Activated B cell treated with CpG ODN at 0.5 μM for 24 hours (primary cell): ENCODE measurements at regions not wholly inside any gene's neighbourhood (a gene's known extent, or its start where the extent isn't known, plus 50 kb on each side); places are given as distances from the start of the nearest gene placed in this dataset.

ENCODE experiments used
- ATAC-seq: fragments of 200-7000 bp; cut with Tn5 transposase; one replicate; pipeline ENCODE4 v1.10.0; 2021; ENCODE audit warnings: low read depth, mild to moderate bottlenecking, moderate library complexity
- CTCF ChIA-PET: fragments of 350-600 bp; sonication (Branson Sonifier 250); formaldehyde crosslinking; loops from one replicate; lab custom pipeline; 2021; ENCODE audit warnings: antibody characterized with exemption; lab: Charles Lee
- POLR2A ChIA-PET: fragments of 350-600 bp; sonication (Branson Sonifier 250); formaldehyde crosslinking; loops from one replicate; lab custom pipeline; 2021; ENCODE audit warnings: antibody characterized with exemption; lab: Charles Lee
- DNase-seq: peaks from one replicate; pipeline ENCODE4 v3.0.0; 2022
- H3K27ac Mint-ChIP-seq: one replicate; pipeline ENCODE4 v1.8.0; 2020; ENCODE audit warnings: mixed read lengths
- H3K27me3 Mint-ChIP-seq: one replicate; pipeline ENCODE4 v1.8.0; 2021; ENCODE audit warnings: mixed read lengths
- H3K36me3 Mint-ChIP-seq: one replicate; pipeline ENCODE4 v1.8.0; 2021; ENCODE audit warnings: low read depth, mixed read lengths
- H3K4me1 Mint-ChIP-seq: one replicate; pipeline ENCODE4 v1.8.0; 2021; ENCODE audit warnings: mixed read lengths
- H3K4me3 Mint-ChIP-seq: one replicate; pipeline ENCODE4 v1.8.0; 2020; ENCODE audit warnings: mild to moderate bottlenecking, mixed read lengths
- H3K9me3 Mint-ChIP-seq: one replicate; pipeline ENCODE4 v1.8.0; 2020; ENCODE audit warnings: mixed read lengths
- CTCF ChIP-seq: fragments of 200-600 bp; IDR thresholded peaks from one replicate; pipeline ENCODE4 v1.8.0; 2022; ENCODE audit warnings: antibody characterized with exemption, mild to moderate bottlenecking
- intact Hi-C: fragments of 100-400 bp; cut with micrococcal nuclease; formaldehyde crosslinking; loops from one replicate; pipeline ENCODE4 v1.15.1; 2024

GRCh38 chr4:162409048-162409447 lies 245.2 kb upstream of the FSTL5 start:
- Mint-ChIP-seq H3K27me3 (no peaks in the 10 kb centered on the region), H3K4me3 (no peak overlapping the region), H3K4me1 (no peaks in the 10 kb centered on the region), H3K27ac (no peak overlapping the region), H3K36me3 (no peaks in the 10 kb centered on the region), H3K9me3 (peaks cover under 1% of the 10 kb centered on the region)
- ATAC-seq (no peak), DNase-seq (no peak)
- ChIA-PET POLR2A (no interaction called here), CTCF (no interaction called here)
- intact Hi-C loops = no loop called here
- no peak for TF ChIP-seq CTCF

DNA sequence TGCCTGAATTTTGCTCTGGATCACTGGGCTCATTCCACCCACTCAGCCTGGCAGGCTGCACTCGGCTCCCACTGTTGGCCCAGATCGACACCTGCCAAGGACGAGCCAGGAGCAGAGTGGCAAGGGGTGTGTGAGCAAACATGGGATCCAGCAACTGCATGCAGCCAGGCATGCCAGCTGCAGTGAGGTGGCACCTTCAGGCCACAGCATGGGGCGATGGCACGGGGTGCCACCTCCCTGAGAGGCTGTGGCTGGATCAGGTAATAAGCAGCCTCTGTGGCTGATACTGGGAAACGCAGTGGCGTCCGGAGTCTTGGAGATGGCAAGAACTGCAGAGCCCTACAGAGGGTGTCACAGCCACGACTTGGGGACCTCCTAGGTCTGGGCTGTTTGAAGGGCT lies 244.5 kb upstream of the FSTL5 start:
- ChIA-PET CTCF (no interaction called here), POLR2A (no interaction called here)
- H3K27me3 Mint-ChIP-seq = no peaks in the 10 kb centered on the region
- TF ChIP-seq CTCF = no peak
- no peak overlapping the region for H3K27ac Mint-ChIP-seq
- H3K4me1 Mint-ChIP-seq = no peaks in the 10 kb centered on the region
- DNase-seq = no peak
- peaks cover 2% of the 10 kb centered on the region for H3K9me3 Mint-ChIP-seq
- intact Hi-C loops = no loop called here
- no peaks in the 10 kb centered on the region for H3K36me3 Mint-ChIP-seq
- no peak overlapping the region for H3K4me3 Mint-ChIP-seq
- ATAC-seq = no peak

DNA sequence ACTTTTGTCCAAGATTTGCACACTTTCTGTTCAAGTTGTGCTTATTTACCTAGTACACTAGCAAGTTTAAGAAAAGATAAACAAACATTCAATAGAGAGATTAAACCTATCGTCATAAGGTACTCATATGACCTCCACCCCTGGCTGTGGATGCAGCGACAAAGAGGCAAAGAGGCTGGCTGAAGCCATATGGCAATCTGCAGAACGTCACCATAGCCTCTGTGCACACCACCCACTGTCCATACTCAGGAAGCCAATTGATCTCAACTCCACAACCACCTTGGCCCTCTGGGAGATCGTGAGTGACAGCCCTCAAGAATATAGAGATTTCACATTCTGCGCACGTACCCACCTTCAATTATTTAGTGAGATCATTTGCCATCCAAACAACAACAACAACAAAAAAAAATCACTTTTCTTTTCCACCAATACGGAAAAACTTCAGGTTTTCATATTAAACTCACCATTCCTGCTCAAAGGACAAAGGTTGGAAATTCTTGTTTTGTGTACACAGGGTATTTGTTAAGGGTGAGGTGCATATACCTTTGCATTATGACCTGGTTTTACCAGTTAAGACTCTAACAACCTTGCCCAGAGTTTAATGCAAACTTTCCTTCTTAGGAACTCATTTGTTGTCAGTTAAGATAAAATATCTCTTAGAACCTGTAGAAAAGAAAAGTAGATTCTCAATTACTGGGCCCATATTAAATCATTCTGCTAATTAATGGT lies 243.0 kb upstream of the FSTL5 start:
- Mint-ChIP-seq H3K4me3 (no peak overlapping the region), H3K9me3 (peaks cover 2% of the 10 kb centered on the region), H3K27me3 (no peaks in the 10 kb centered on the region), H3K36me3 (no peaks in the 10 kb centered on the region), H3K4me1 (no peaks in the 10 kb centered on the region), H3K27ac (no peak overlapping the region)
- intact Hi-C loops = no loop called here
- ChIA-PET POLR2A (no interaction called here), CTCF (no interaction called here)
- DNase-seq (no peak), ATAC-seq (no peak)
- no peak for TF ChIP-seq CTCF

DNA sequence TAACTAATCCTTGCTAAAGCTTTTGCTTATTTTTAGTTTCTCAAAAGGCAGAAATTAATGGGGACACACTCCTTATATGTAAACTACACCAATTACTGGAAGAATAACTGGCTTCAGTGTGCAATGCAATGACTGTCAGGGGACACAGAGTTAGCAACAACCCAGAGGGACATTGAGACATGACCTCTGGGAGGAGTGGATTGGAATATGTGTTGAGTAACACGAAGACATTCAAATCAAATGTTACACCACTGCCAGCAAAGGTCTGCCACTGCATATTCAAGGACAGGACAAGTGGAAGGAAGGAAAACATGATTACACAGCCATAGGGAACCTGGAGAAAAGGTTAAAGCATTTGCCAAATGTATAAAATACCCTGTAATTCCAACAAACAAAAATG lies 240.1 kb upstream of the FSTL5 start:
- no peak for DNase-seq
- H3K36me3 Mint-ChIP-seq = no peaks in the 10 kb centered on the region
- H3K4me1 Mint-ChIP-seq = no peaks in the 10 kb centered on the region
- intact Hi-C loops = no loop called here
- ChIA-PET POLR2A (no interaction called here), CTCF (no interaction called here)
- no peak overlapping the region for H3K27ac Mint-ChIP-seq
- TF ChIP-seq CTCF = no peak
- H3K4me3 Mint-ChIP-seq = no peak overlapping the region
- ATAC-seq = no peak
- no peaks in the 10 kb centered on the region for H3K27me3 Mint-ChIP-seq
- H3K9me3 Mint-ChIP-seq = peaks cover 2% of the 10 kb centered on the region

GRCh38 chr4:162403419-162403818 lies 239.6 kb upstream of the FSTL5 start:
- intact Hi-C loops = no loop called here
- no peaks in the 10 kb centered on the region for H3K27me3 Mint-ChIP-seq
- H3K36me3 Mint-ChIP-seq = no peaks in the 10 kb centered on the region
- no peak for TF ChIP-seq CTCF
- ATAC-seq (no peak), DNase-seq (no peak)
- H3K4me1 Mint-ChIP-seq = no peaks in the 10 kb centered on the region
- H3K4me3 Mint-ChIP-seq = no peak overlapping the region
- no peak overlapping the region for H3K27ac Mint-ChIP-seq
- CTCF ChIA-PET = no interaction called here
- peaks cover 2% of the 10 kb centered on the region for H3K9me3 Mint-ChIP-seq
- POLR2A ChIA-PET = no interaction called here
